HG03039 (cell line): ENCODE measurements at regions not wholly inside any gene's neighbourhood (a gene's known extent, or its start where the extent isn't known, plus 50 kb on each side); places are given as distances from the start of the nearest gene placed in this dataset.
"Not testable (repeated sequence)": the region's sequence is repeated elsewhere in the genome, so short reads cannot be mapped to it uniquely, and the experiment has no call there.

ENCODE experiments used
- ATAC-seq: cut with Tn5 transposase; IDR thresholded peaks from one replicate; pipeline ENCODE4 v1.9.1; 2021; ENCODE audit warnings: mild to moderate bottlenecking, moderate library complexity; ENCODE audit not compliant: unreplicated experiment

DNA sequence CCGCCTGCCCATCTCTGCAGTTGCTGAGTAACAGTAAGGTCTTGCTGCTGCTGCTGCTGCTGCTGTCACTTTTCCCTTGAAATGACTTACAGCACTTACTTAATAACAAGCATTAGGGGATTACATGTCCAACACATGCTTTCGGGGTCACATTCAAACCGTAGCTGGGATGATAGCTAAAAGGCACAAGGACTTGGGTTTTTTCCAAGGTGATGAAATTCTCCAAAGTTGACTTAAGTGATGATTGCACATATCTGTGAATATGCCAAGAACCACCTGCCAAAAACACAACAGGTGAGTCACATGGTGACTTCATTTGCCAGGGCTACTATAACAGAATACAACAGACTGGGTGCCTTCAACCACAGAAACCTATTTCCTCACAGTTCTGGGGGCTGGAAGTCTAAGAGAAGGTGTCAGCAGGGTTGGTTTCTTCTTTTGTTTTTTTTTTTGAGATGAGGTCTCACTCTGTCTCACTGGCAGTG, 121.9 kb upstream of the TNRC6C start:
- no peak for ATAC-seq

- not testable (repeated sequence) for ATAC-seq
These were observed 121.4 kb upstream of the TNRC6C start for GRCh38 chr17:77837072-77837471.

DNA sequence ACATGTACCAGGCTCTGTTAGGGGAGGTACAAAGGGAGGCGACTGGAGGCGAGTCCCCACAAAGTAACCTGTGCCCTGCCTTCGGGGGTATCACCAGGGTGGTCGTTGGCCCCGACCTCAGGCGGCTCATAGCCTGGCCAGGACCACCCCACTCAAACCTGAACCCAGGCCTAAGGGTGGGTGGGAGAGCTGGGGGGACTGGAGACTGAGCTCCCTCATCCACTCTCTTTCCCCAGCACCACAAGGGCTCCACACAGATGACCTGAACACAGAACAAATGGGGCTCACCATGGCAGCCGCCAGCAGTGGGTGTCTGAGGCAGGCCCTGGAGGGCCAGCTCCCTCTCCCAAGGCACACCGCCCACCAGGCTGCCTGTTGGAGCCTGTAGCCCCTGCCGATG, 120.6 kb upstream of the TNRC6C start:
- ATAC-seq: no peak

- no peak for ATAC-seq
These were observed 119.5 kb upstream of the TNRC6C start for GRCh38 chr17:77838748-77839697.

GRCh38 chr17:77839698-77840512, 118.6 kb upstream of the TNRC6C start:
- no peak for ATAC-seq

DNA sequence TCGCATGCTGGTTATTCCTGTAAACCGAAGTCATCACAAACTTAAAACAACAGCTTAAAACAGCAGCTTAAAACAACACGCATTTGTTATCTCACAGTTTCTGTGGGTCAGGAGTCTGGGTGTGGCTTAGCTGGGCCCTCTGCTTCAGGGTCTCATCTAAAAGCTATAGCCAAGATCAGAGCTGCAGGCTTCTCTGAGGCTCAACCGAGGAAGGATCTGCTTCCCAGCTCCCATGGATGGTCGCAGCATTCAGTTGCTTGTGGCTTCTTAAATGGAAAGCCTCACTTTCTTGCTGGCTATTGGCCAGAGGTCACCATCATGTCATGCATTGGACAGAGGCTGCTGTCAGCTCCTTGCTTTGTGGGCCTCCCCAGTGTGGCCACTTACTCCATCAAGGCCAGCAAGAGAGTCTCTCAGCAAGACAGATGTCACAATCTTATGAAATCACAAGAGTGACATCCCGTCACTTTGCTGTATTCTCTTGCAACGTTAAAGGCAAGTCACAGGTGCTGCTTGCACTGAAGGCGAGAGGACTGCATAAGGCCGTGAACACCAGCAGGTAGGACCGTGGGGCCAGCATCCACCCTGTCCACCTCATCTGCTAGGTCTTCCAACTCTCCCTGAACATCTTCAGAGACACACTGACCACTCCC, 117.9 kb upstream of the TNRC6C start:
- ATAC-seq: no peak

DNA sequence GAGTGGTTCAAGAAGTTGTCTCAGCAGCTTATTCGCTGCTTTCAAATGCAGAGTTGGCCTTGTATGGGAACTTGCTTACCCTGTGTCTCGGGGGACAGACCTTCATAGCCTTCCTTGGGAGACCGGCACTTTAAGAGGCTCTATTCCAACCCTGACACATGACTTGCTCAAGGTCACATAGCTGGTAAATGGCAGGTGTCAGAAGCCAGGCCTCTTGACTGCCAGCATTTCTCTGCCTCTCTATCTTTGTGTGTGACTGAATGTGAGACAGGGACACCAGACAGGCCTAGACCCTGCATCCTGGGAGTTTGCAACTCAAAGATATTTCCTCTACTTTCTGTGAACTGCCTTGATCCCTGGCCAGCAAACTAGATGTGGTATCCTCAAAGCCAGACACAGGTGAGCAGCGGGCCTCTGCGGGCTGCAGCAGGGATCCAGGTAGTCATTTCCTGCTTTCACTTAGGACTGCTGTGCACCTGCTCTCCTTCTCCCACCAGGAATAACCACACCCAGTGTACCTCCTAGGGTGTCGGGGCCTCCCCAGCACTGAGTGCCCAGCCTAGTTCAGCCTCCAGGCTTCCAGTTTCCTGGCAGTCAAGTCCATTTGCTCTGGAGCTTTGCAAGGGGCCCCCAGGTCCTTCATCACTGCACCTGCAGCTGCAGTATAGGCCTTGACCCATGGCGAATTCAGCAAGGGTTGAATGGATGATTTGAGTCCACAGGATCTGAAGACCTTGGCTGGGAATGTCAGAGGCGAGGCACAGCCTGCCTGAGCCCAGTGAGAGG, 116.6 kb upstream of the TNRC6C start:
- ATAC-seq: no peak

- ATAC-seq: no peak
These were observed 115.9 kb upstream of the TNRC6C start for GRCh38 chr17:77842528-77843147.

GRCh38 chr17:77843255-77843895, 115.1 kb upstream of the TNRC6C start:
- ATAC-seq: not testable (repeated sequence)

DNA sequence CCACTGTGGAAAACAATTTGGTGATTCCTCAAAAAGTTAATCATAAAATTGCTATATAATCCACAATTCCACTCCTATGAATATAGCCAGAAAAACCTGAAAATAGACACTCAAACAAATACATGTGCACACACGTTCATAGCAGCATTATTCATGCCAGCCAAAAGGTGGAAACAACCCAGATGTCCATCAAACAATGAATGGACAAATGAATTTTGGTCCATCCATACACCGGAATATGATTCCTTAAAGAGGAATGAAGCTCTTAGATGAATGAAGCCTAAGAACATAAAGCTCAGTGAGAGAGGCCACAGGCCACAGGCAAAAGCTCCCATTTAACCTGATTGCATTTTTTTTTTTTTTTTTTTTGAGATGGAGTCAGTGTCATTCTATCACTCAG, 114.6 kb upstream of the TNRC6C start:
- ATAC-seq: no peak

DNA sequence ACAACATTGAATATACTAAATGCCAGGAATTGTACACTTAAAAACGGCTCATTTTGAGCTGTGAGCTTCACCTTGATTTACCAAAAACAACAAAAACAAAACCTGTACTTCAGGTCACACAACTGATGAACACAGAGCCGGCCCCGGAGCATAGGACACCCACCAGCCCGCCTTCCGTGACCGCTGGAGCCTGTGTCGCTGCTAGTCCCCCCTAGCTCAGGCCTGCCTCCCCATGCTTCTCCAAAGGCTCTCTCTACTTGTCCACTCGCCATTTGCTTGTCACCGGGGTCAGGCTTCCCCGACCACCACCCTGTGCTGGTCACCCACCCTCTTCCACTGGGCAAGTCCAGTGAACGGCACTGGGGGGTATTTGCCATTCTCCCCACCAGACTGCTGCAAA, 113.8 kb upstream of the TNRC6C start:
- ATAC-seq: no peak

DNA sequence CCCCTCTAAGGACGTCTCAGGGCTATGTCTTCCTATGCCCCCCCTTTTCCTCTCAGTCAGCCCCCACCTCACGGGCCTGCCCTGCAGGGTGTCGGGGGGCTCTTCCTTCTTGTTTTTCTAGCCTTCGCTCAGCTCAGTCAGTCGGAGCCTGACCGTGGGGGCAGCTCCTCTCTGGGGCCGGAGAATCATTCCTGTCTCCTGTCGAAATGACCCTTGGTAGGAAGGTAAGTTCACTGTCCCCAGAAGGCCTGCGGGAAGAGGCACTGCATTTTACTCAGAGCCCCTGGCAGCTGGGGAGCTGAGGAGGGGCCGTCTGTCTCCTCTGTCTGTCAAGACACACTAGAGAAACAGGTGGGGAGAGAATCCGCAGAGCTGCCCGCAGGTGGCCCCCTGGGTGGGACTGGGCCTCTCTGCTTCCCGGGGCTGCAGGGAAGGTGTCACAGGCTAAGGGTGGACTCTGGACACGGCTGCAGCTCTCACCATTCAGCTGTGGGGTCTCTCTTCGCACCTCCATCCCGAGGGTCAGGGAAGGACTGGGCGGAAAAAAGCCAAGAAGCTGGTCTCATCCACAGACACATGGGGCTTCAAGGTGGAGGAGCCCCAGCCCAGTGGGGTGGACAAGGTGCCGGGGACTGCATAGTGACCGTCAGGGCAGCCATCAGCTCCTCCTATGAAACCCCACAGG, 112.8 kb upstream of the TNRC6C start:
- ATAC-seq: no peak

- no peak for ATAC-seq
These were observed 111.9 kb upstream of the TNRC6C start for GRCh38 chr17:77846531-77847085.

- no peak for ATAC-seq
These were observed 111.0 kb upstream of the TNRC6C start for GRCh38 chr17:77847221-77848085.

- no peak for ATAC-seq
These were observed 110.2 kb upstream of the TNRC6C start for GRCh38 chr17:77848257-77848656.

DNA sequence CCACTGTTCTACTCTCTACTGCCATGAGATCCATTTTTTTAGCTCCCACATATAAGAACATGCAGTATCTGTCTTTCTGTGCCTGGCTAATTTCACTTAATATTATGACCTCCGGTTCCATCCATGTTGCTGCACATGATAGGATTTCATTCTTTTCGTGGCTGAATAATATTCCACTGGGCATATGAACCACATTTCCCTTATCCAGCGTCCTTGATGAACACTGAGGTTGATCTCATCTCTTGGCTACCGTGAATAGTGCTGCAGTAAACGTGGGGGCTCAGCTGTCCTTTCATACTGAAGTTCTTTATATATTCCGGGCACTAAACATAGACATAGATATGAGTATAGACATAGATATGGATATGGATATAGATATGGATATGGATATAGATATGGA, 109.3 kb upstream of the TNRC6C start:
- no peak for ATAC-seq

DNA sequence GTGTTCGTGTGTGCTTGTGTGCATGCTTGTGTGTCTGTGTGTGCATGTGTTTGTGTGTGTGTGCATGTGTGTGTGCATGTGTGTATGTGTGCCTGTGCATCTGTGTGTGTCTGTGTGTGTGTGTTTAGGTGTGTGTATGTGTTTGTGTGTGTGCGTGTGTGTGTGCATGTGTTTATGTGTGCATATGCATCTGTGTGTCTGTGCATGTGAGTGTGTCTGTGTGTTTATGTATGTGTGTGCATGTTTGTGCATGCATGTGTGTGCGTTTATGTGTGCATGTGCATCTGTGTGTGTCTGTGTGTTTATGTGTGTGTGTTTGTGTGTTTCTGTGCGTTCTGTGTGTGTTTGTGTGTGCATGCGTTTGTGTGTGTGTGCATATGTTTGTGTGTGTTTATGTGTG, 106.6 kb upstream of the TNRC6C start:
- no peak for ATAC-seq

DNA sequence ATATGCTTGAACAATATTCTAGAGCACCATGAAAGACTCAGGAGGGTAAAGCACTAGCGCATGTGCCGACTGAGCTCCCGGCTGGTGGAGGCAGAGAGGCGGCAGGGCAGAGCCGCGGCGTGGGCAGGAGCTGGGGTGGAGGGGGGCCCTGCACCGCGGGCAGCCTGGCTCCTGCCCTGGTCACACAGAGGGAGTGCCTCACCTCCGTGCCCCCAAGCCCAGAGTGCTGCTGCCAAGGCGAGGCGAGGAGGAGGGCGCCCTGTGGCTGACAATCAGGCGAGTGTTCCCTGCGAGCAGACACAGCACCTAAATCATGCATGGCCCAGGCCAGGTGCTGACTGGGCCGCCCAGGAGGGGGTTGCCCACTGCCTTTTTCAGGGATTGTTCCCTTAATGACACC, 105.8 kb upstream of the TNRC6C start:
- ATAC-seq: no peak
